Body of pancreas (tissue), 4 donors: ENCODE measurements at regions not wholly inside any gene's neighbourhood (a gene's known extent, or its start where the extent isn't known, plus 50 kb on each side); places are given as distances from the start of the nearest gene placed in this dataset.

Experiments used
- POLR2A ChIP-seq, 3 donors: fragments of 450-650 bp; IDR thresholded peaks; one replicate each; pipeline ENCODE4 v1.6.1; 2016; ENCODE audit warnings: antibody characterized with exemption in 3 of 3, mild to moderate bottlenecking in 2 of 3
- TF ChIP-seq, protein P1 (sequence below), 7 experiments: fragments of 450-650 bp in 4 of 7; fragments of 200-600 bp in 3 of 7; sonication (generic) in 3 of 7; IDR thresholded peaks; one replicate each; pipeline ENCODE4 v1.5.1; 2016 to 2019; ENCODE audit warnings: antibody characterized with exemption in 7 of 7

DNA sequence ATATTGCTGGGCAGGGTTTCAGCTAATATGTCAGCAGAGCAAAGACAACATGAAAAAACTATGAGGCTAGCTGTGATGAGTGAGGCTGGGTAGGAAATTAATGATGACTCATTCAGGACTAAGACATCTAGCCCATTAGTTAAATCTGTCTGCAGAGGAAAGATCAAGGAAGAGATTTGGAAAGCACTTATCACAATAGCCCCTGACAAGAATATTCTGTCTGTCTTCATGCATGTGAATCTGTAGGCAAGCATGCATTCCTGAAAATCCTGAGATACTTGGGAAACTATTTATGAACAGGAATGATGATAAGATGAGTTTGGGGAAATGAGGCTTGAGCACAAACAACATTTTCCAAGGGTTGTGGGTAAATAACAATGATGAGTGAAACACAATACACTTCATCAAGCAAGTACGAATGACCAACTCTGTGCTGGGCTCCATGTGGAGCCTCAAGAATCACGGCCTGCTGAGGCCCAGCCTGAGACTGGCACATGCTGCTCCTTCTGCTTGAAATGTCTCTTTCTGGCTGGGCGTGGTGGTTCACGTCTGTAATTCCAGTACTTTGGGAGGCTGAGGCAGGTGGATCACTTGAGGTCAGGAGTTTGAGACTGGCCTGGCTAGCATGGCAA, 96.5 kb upstream of the ASIC2 start:
- TF ChIP-seq, protein P1, sequence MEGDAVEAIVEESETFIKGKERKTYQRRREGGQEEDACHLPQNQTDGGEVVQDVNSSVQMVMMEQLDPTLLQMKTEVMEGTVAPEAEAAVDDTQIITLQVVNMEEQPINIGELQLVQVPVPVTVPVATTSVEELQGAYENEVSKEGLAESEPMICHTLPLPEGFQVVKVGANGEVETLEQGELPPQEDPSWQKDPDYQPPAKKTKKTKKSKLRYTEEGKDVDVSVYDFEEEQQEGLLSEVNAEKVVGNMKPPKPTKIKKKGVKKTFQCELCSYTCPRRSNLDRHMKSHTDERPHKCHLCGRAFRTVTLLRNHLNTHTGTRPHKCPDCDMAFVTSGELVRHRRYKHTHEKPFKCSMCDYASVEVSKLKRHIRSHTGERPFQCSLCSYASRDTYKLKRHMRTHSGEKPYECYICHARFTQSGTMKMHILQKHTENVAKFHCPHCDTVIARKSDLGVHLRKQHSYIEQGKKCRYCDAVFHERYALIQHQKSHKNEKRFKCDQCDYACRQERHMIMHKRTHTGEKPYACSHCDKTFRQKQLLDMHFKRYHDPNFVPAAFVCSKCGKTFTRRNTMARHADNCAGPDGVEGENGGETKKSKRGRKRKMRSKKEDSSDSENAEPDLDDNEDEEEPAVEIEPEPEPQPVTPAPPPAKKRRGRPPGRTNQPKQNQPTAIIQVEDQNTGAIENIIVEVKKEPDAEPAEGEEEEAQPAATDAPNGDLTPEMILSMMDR (IDR thresholded peaks at IDR 0.05), result no peak
- TF ChIP-seq POLR2A (IDR thresholded peaks at IDR 0.05), result no peak
